ENCODE measurements at regions not wholly inside any gene's neighbourhood (a gene's known extent, or its start where the extent isn't known, plus 50 kb on each side); places are given as distances from the start of the nearest gene placed in this dataset.

DNA sequence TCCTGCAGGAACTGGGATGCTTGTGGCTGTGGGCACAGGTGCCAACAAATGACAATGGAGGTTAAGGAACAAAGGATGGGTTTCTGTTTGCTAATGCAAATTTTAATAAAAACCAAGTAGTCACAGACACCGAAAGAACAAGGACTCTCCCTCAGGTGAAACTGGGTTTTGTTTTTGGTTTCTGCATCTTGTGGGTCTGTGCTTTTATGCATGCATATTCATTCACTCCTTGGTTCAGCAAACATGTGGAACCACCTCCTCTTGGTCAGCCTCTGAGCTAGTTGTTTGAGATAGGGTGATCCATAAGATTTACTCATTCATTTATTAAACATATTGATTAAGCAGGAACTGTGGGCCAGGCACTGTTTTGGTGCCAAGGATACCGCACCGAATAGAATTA, 381.9 kb downstream of the CDK5RAP2 start:
- Histone ChIP-seq H3K4me3 (ENCODE audit: low read depth, low read length) (no peak overlapping the region), H3K9me3 (ENCODE audit: control insufficient read depth, insufficient read depth, low read depth, low read length) (no peaks in the 10 kb centered on the region), H3K4me1 (ENCODE audit: control insufficient read depth, insufficient read depth, low read length) (no peaks in the 10 kb centered on the region), H3K27ac (ENCODE audit: extremely low read depth, low read depth, low read length) (no peak overlapping the region), H3K36me3 (ENCODE audit: control insufficient read depth in 2 of 2, insufficient read depth in 1 of 2, low read length in 2 of 2) (no peaks in the 10 kb centered on the region)
- POLR2A ChIA-PET = no interaction called here
- no peak for TF ChIP-seq ZNF670 (tag by site-specific recombination; IDR thresholded peaks at IDR 0.05; ENCODE audit: low read depth)
- no peak for TF ChIP-seq KLF10 (tag by site-specific recombination; IDR thresholded peaks at IDR 0.05)
- TF ChIP-seq ZBTB21 (tag by site-specific recombination; IDR thresholded peaks at IDR 0.05) = no peak
- CTCF ChIA-PET = no interaction called here

DNA sequence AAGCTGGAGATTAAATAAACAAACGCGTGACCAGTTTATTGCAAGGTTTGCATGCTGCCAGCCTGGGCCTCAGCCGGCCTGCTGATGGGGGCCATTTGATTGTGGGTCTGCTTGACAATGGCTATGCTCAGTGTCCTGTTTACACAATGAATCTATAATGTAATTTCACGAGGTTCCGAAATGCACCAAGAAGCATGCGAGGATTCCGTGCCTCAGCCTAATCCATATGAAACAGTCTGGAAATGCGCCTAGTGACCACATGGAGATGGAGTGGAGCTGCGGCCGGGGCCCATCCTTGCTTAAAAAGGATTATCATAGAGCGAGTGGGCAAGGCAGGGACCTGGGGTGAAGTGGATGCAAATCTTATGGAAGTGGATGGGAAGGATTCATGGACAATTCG, 382.4 kb downstream of the CDK5RAP2 start:
- Histone ChIP-seq H3K4me3 (ENCODE audit: low read depth, low read length) (no peak overlapping the region), H3K36me3 (ENCODE audit: control insufficient read depth in 2 of 2, insufficient read depth in 1 of 2, low read length in 2 of 2) (no peaks in the 10 kb centered on the region), H3K4me1 (ENCODE audit: control insufficient read depth, insufficient read depth, low read length) (no peaks in the 10 kb centered on the region), H3K9me3 (ENCODE audit: control insufficient read depth, insufficient read depth, low read depth, low read length) (no peaks in the 10 kb centered on the region), H3K27ac (ENCODE audit: extremely low read depth, low read depth, low read length) (no peak overlapping the region)
- TF ChIP-seq YY1 (tag by site-specific recombination; IDR thresholded peaks at IDR 0.05) (no peak), ZNF239 (tag by site-specific recombination; IDR thresholded peaks at IDR 0.05) (no peak), ZNF211 (tag by site-specific recombination; IDR thresholded peaks at IDR 0.05; ENCODE audit: low read depth) (no peak), ZNF514 (tag by site-specific recombination; IDR thresholded peaks at IDR 0.05) (no peak), SP3 (tag by site-specific recombination; IDR thresholded peaks at IDR 0.05) (no peak), HOXA7 (CRISPR knock-in tag; IDR thresholded peaks at IDR 0.05; ENCODE audit: borderline replicate concordance) (no peak)
- TF ChIP-seq, protein P1, sequence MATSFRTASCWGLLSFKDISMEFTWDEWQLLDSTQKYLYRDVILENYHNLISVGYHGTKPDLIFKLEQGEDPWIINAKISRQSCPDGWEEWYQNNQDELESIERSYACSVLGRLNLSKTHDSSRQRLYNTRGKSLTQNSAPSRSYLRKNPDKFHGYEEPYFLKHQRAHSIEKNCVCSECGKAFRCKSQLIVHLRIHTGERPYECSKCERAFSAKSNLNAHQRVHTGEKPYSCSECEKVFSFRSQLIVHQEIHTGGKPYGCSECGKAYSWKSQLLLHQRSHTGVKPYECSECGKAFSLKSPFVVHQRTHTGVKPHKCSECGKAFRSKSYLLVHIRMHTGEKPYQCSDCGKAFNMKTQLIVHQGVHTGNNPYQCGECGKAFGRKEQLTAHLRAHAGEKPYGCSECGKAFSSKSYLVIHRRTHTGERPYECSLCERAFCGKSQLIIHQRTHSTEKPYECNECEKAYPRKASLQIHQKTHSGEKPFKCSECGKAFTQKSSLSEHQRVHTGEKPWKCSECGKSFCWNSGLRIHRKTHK (tag by site-specific recombination; IDR thresholded peaks at IDR 0.05) = no peak
- TF ChIP-seq, protein P2, sequence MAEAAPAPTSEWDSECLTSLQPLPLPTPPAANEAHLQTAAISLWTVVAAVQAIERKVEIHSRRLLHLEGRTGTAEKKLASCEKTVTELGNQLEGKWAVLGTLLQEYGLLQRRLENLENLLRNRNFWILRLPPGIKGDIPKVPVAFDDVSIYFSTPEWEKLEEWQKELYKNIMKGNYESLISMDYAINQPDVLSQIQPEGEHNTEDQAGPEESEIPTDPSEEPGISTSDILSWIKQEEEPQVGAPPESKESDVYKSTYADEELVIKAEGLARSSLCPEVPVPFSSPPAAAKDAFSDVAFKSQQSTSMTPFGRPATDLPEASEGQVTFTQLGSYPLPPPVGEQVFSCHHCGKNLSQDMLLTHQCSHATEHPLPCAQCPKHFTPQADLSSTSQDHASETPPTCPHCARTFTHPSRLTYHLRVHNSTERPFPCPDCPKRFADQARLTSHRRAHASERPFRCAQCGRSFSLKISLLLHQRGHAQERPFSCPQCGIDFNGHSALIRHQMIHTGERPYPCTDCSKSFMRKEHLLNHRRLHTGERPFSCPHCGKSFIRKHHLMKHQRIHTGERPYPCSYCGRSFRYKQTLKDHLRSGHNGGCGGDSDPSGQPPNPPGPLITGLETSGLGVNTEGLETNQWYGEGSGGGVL (tag by site-specific recombination; IDR thresholded peaks at IDR 0.05) = no peak
- CTCF ChIA-PET = no interaction called here
- POLR2A ChIA-PET = no interaction called here

DNA sequence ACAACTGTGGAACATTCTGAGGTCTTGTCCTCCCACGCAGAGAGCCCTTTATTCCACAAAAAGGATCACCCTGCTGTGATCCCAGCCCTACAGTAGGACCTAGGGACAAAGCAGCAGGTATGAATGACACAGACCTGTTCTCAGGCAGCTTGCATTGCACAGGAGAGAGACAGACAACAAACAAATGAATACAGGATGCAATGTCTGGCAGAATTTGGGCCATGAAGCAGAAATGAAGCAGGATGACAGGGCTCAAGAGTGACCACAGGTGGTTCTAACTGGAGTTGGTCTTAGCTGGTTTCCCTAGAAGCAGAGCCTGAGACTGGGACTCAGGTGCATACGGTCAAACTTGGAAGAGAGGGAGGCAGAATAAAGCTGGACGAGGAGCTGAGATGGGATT, 388.8 kb downstream of the CDK5RAP2 start:
- CTCF ChIA-PET = no interaction called here
- Histone ChIP-seq H3K4me1 (ENCODE audit: control insufficient read depth, insufficient read depth, low read length) (no peaks in the 10 kb centered on the region), H3K36me3 (ENCODE audit: control insufficient read depth in 2 of 2, insufficient read depth in 1 of 2, low read length in 2 of 2) (no peaks in the 10 kb centered on the region), H3K4me3 (ENCODE audit: low read depth, low read length) (no peak overlapping the region), H3K9me3 (ENCODE audit: control insufficient read depth, insufficient read depth, low read depth, low read length) (no peaks in the 10 kb centered on the region), H3K27ac (ENCODE audit: extremely low read depth, low read depth, low read length) (no peak overlapping the region)
- POLR2A ChIA-PET = no interaction called here
- TF ChIP-seq ZNF155 (tag by site-specific recombination; IDR thresholded peaks at IDR 0.05) = no peak
- TF ChIP-seq ZNF701 (tag by site-specific recombination; IDR thresholded peaks at IDR 0.05) = no peak
- no peak for TF ChIP-seq ZBTB20 (tag by site-specific recombination; IDR thresholded peaks at IDR 0.05)
- TF ChIP-seq, protein P3, sequence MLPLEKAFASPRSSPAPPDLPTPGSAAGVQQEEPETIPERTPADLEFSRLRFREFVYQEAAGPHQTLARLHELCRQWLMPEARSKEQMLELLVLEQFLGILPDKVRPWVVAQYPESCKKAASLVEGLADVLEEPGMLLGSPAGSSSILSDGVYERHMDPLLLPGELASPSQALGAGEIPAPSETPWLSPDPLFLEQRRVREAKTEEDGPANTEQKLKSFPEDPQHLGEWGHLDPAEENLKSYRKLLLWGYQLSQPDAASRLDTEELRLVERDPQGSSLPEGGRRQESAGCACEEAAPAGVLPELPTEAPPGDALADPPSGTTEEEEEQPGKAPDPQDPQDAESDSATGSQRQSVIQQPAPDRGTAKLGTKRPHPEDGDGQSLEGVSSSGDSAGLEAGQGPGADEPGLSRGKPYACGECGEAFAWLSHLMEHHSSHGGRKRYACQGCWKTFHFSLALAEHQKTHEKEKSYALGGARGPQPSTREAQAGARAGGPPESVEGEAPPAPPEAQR (tag by site-specific recombination; IDR thresholded peaks at IDR 0.05) = no peak
- TF ChIP-seq GLI4 (tag by site-specific recombination; IDR thresholded peaks at IDR 0.05) = no peak
- TF ChIP-seq, protein P4, sequence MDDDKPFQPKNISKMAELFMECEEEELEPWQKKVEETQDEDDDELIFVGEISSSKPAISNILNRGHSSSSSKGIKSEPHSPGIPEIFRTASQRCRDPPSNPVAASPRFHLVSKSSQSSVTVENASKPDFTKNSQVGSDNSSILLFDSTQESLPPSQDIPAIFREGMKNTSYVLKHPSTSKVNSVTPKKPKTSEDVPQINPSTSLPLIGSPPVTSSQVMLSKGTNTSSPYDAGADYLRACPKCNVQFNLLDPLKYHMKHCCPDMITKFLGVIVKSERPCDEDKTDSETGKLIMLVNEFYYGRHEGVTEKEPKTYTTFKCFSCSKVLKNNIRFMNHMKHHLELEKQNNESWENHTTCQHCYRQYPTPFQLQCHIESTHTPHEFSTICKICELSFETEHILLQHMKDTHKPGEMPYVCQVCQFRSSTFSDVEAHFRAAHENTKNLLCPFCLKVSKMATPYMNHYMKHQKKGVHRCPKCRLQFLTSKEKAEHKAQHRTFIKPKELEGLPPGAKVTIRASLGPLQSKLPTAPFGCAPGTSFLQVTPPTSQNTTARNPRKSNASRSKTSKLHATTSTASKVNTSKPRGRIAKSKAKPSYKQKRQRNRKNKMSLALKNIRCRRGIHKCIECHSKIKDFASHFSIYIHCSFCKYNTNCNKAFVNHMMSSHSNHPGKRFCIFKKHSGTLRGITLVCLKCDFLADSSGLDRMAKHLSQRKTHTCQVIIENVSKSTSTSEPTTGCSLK (tag by site-specific recombination; IDR thresholded peaks at IDR 0.05) = no peak
- TF ChIP-seq ZNF174 (tag by site-specific recombination; IDR thresholded peaks at IDR 0.05) = no peak
- TF ChIP-seq ZXDB (tag by site-specific recombination; IDR thresholded peaks at IDR 0.05) = no peak
- no peak for TF ChIP-seq ZNF37A (tag by site-specific recombination; IDR thresholded peaks at IDR 0.05)
- no peak for TF ChIP-seq ZNF169 (tag by site-specific recombination; IDR thresholded peaks at IDR 0.05)
- no peak for TF ChIP-seq ZNF10 (tag by site-specific recombination; IDR thresholded peaks at IDR 0.05)
- TF ChIP-seq ZNF629 (tag by site-specific recombination; IDR thresholded peaks at IDR 0.05) = no peak
- TF ChIP-seq YY1 (tag by site-specific recombination; IDR thresholded peaks at IDR 0.05) = no peak
- TF ChIP-seq KLF10 (tag by site-specific recombination; IDR thresholded peaks at IDR 0.05) = no peak

Data from HEK293 (cell line).